ENCODE measurements at regions not wholly inside any gene's neighbourhood (a gene's known extent, or its start where the extent isn't known, plus 50 kb on each side); places are given as distances from the start of the nearest gene placed in this dataset.

DNA sequence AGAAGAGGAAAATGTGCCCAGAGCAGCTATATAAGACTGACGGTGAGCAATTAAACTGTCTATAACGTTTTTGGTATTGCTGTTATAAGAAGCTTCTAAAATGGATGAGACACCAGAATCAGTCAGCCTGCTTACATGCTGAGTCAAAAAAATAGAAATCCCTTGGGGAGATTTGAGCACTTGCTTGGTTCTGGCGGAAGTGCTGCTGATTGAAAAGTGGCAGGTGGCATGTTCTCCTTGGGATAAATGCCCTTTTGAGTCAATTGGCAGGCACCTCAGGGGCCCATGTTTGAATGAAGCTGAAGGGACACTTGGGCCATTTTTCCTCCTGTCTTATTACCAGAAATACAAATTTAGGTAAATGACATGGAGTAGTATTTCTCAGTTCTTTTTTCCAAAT is 148.7 kb downstream of the PTCHD1 start:
- no peak for TF ChIP-seq POLR2A (IDR thresholded peaks at IDR 0.05)
- TF ChIP-seq, protein P1, sequence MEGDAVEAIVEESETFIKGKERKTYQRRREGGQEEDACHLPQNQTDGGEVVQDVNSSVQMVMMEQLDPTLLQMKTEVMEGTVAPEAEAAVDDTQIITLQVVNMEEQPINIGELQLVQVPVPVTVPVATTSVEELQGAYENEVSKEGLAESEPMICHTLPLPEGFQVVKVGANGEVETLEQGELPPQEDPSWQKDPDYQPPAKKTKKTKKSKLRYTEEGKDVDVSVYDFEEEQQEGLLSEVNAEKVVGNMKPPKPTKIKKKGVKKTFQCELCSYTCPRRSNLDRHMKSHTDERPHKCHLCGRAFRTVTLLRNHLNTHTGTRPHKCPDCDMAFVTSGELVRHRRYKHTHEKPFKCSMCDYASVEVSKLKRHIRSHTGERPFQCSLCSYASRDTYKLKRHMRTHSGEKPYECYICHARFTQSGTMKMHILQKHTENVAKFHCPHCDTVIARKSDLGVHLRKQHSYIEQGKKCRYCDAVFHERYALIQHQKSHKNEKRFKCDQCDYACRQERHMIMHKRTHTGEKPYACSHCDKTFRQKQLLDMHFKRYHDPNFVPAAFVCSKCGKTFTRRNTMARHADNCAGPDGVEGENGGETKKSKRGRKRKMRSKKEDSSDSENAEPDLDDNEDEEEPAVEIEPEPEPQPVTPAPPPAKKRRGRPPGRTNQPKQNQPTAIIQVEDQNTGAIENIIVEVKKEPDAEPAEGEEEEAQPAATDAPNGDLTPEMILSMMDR (IDR thresholded peaks at IDR 0.05), result no peak
